ENCODE measurements at regions not wholly inside any gene's neighbourhood (a gene's known extent, or its start where the extent isn't known, plus 50 kb on each side); places are given as distances from the start of the nearest gene placed in this dataset.
"Not testable (repeated sequence)": the region's sequence is repeated elsewhere in the genome, so short reads cannot be mapped to it uniquely, and the experiment has no call there.

GRCh38 chr21:19998453-19998852 lies 999.8 kb upstream of the NCAM2 start:
- no peak for DNase-seq (ENCODE audit: low read depth)

GRCh38 chr21:19999369-20000272 lies 998.6 kb upstream of the NCAM2 start:
- DNase-seq (ENCODE audit: low read depth), result no peak

GRCh38 chr21:20004367-20004766 lies 993.8 kb upstream of the NCAM2 start:
- DNase-seq (ENCODE audit: low read depth), result no peak

GRCh38 chr21:20010691-20011200 lies 987.5 kb upstream of the NCAM2 start:
- DNase-seq (ENCODE audit: low read depth), result no peak

- DNase-seq (ENCODE audit: low read depth), result no peak
These were observed 984.4 kb upstream of the NCAM2 start for GRCh38 chr21:20013851-20014250.

GRCh38 chr21:20016435-20017005 lies 981.7 kb upstream of the NCAM2 start:
- DNase-seq (ENCODE audit: low read depth), result no peak

GRCh38 chr21:20020026-20020425 lies 978.2 kb upstream of the NCAM2 start:
- DNase-seq (ENCODE audit: low read depth), result no peak

GRCh38 chr21:20023193-20023592 lies 975.0 kb upstream of the NCAM2 start:
- no peak for DNase-seq (ENCODE audit: low read depth)

- no peak for DNase-seq (ENCODE audit: low read depth)
These were observed 973.5 kb upstream of the NCAM2 start for GRCh38 chr21:20024741-20025140.

- DNase-seq (ENCODE audit: low read depth), result no peak
These were observed 971.7 kb upstream of the NCAM2 start for GRCh38 chr21:20026543-20026942.

- no peak for DNase-seq (ENCODE audit: low read depth)
These were observed 967.8 kb upstream of the NCAM2 start for GRCh38 chr21:20030390-20030789.

GRCh38 chr21:20031807-20032206 lies 966.4 kb upstream of the NCAM2 start:
- no peak for DNase-seq (ENCODE audit: low read depth)

GRCh38 chr21:20040768-20041167 lies 957.4 kb upstream of the NCAM2 start:
- no peak for DNase-seq (ENCODE audit: low read depth)

- no peak for DNase-seq (ENCODE audit: low read depth)
These were observed 953.0 kb upstream of the NCAM2 start for GRCh38 chr21:20045197-20045596.

GRCh38 chr21:20048130-20048837 lies 949.9 kb upstream of the NCAM2 start:
- not testable (repeated sequence) for DNase-seq (ENCODE audit: low read depth)

GRCh38 chr21:20083336-20083735 lies 914.9 kb upstream of the NCAM2 start:
- DNase-seq (ENCODE audit: low read depth), result no peak

- DNase-seq (ENCODE audit: low read depth), result no peak
These were observed 914.3 kb upstream of the NCAM2 start for GRCh38 chr21:20083925-20084324.

GRCh38 chr21:20086508-20086907 lies 911.7 kb upstream of the NCAM2 start:
- DNase-seq (ENCODE audit: low read depth), result no peak

GRCh38 chr21:20106368-20106767 lies 891.8 kb upstream of the NCAM2 start:
- no peak for DNase-seq (ENCODE audit: low read depth)

GRCh38 chr21:20108016-20108415 lies 890.2 kb upstream of the NCAM2 start:
- DNase-seq (ENCODE audit: low read depth), result no peak

- DNase-seq (ENCODE audit: low read depth), result no peak
These were observed 889.2 kb upstream of the NCAM2 start for GRCh38 chr21:20108976-20109540.

GRCh38 chr21:20110368-20110767 lies 887.8 kb upstream of the NCAM2 start:
- no peak for DNase-seq (ENCODE audit: low read depth)
